MM.1S (cell line): ENCODE measurements at regions not wholly inside any gene's neighbourhood (a gene's known extent, or its start where the extent isn't known, plus 50 kb on each side); places are given as distances from the start of the nearest gene placed in this dataset.

Source experiments
- DNase-seq: peaks from one replicate; pipeline ENCODE4 v3.0.0-alpha.2; 2015
- H2AFZ ChIP-seq: fragments of 300-600 bp; sonication (generic); 2 replicates; pipeline ENCODE4 v1.6.0; 2016; ENCODE audit warnings: antibody characterized with exemption, low read length
- H3F3A ChIP-seq: fragments of 300-600 bp; sonication (generic); 2 replicates; pipeline ENCODE4 v1.6.1; 2016; ENCODE audit warnings: mild to moderate bottlenecking, antibody characterized with exemption, low read length, moderate library complexity, mixed read lengths; ENCODE audit not compliant: insufficient read depth
- H3K27ac ChIP-seq: fragments of 300-600 bp; sonication (generic); 2 replicates; pipeline ENCODE4 v1.5.1; 2016; ENCODE audit warnings: mild to moderate bottlenecking, low read length
- H3K27me3 ChIP-seq: fragments of 300-600 bp; sonication (generic); replicated peaks from 2 replicates; pipeline ENCODE4 v1.6.0; 2016; ENCODE audit warnings: low read length; ENCODE audit not compliant: insufficient read depth
- H3K36me3 ChIP-seq: fragments of 300-600 bp; sonication (generic); replicated peaks from 2 replicates; pipeline ENCODE4 v1.6.1; 2016; ENCODE audit warnings: mild to moderate bottlenecking, low read length, mixed read lengths; ENCODE audit not compliant: insufficient read depth
- H3K4me1 ChIP-seq: fragments of 300-600 bp; sonication (generic); 2 replicates; pipeline ENCODE4 v1.6.1; 2016; ENCODE audit warnings: low read length, mixed read lengths
- H3K4me2 ChIP-seq: fragments of 300-600 bp; sonication (generic); 2 replicates; pipeline ENCODE4 v1.6.0; 2016; ENCODE audit warnings: low read depth, low read length
- H3K4me3 ChIP-seq: fragments of 300-600 bp; sonication (generic); 2 replicates; pipeline ENCODE4 v1.5.1; 2016; ENCODE audit warnings: low read length, mixed read lengths
- H3K79me2 ChIP-seq: fragments of 300-600 bp; sonication (generic); 2 replicates; pipeline ENCODE4 v1.6.1; 2016; ENCODE audit warnings: mixed run types, low read length, mixed read lengths
- H3K9ac ChIP-seq: fragments of 300-600 bp; sonication (generic); 2 replicates; pipeline ENCODE4 v1.6.1; 2016; ENCODE audit warnings: low read length, mixed read lengths
- H3K9me2 ChIP-seq: fragments of 300-600 bp; sonication (generic); replicated peaks from 2 replicates; pipeline ENCODE4 v1.6.1; 2016; ENCODE audit warnings: mild to moderate bottlenecking, low read length, mixed read lengths; ENCODE audit not compliant: insufficient read depth
- H3K9me3 ChIP-seq: fragments of 300-600 bp; sonication (generic); replicated peaks from 2 replicates; pipeline ENCODE4 v1.6.1; 2016; ENCODE audit warnings: mild to moderate bottlenecking, low read length, mixed read lengths; ENCODE audit not compliant: insufficient read depth
- H4K20me1 ChIP-seq: fragments of 300-600 bp; sonication (generic); 2 replicates; pipeline ENCODE4 v1.6.1; 2016; ENCODE audit warnings: mild to moderate bottlenecking, low read length, moderate library complexity, mixed read lengths; ENCODE audit not compliant: insufficient read depth
- CTCF ChIP-seq: fragments of 300-600 bp; sonication (generic); IDR thresholded peaks from 2 replicates; pipeline ENCODE4 v1.5.1; 2016; ENCODE audit warnings: antibody characterized with exemption, low read length, mixed read lengths
- EZH2 ChIP-seq: fragments of 300-600 bp; sonication (generic); optimal IDR thresholded peaks from 2 replicates; pipeline ENCODE3; 2017; ENCODE audit warnings: low read depth, mild to moderate bottlenecking, antibody characterized with exemption, low read length, mixed read lengths
- EZH2phosphoT487 ChIP-seq: fragments of 300-600 bp; sonication (generic); IDR thresholded peaks from 2 replicates; pipeline ENCODE4 v1.6.1; 2018; ENCODE audit warnings: antibody characterized with exemption, low read length

- no peaks in the 10 kb centered on the region for H3K9me2 ChIP-seq
- DNase-seq = no peak
- H3K9me3 ChIP-seq = no peaks in the 10 kb centered on the region
- H3K4me2 ChIP-seq = no peak overlapping the region
- H2AFZ ChIP-seq = no peak overlapping the region
- no peak overlapping the region for H3K9ac ChIP-seq
- no peaks in the 10 kb centered on the region for H3K4me1 ChIP-seq
- no peaks in the 10 kb centered on the region for H3K36me3 ChIP-seq
- TF ChIP-seq CTCF (no peak), EZH2phosphoT487 (no peak), EZH2 (no peak)
- H3K79me2 ChIP-seq = no peaks in the 10 kb centered on the region
- H3K4me3 ChIP-seq = no peak overlapping the region
- no peaks in the 10 kb centered on the region for H3F3A ChIP-seq
- H3K27me3 ChIP-seq = no peaks in the 10 kb centered on the region
- H4K20me1 ChIP-seq = no peaks in the 10 kb centered on the region
- H3K27ac ChIP-seq = no peak overlapping the region
These were observed 302.4 kb downstream of the SMARCA2 start for GRCh38 chr9:2317591-2317990.

- no peaks in the 10 kb centered on the region for H3K36me3 ChIP-seq
- no peak overlapping the region for H3K4me3 ChIP-seq
- no peaks in the 10 kb centered on the region for H3K9me3 ChIP-seq
- no peaks in the 10 kb centered on the region for H4K20me1 ChIP-seq
- no peak overlapping the region for H3K4me2 ChIP-seq
- no peak for DNase-seq
- no peaks in the 10 kb centered on the region for H3F3A ChIP-seq
- no peaks in the 10 kb centered on the region for H3K27me3 ChIP-seq
- H3K27ac ChIP-seq = no peak overlapping the region
- no peaks in the 10 kb centered on the region for H3K4me1 ChIP-seq
- H3K9me2 ChIP-seq = no peaks in the 10 kb centered on the region
- TF ChIP-seq CTCF = no peak
- no peak for TF ChIP-seq EZH2phosphoT487
- TF ChIP-seq EZH2 = no peak
- H3K9ac ChIP-seq = no peak overlapping the region
- no peak overlapping the region for H2AFZ ChIP-seq
- H3K79me2 ChIP-seq = no peaks in the 10 kb centered on the region
These were observed 302.2 kb upstream of the VLDLR start for GRCh38 chr9:2319421-2319820.

GRCh38 chr9:2320114-2320513 lies 301.5 kb upstream of the VLDLR start:
- H3K4me3 ChIP-seq = no peak overlapping the region
- H3K4me1 ChIP-seq = no peaks in the 10 kb centered on the region
- no peaks in the 10 kb centered on the region for H4K20me1 ChIP-seq
- TF ChIP-seq CTCF (no peak), EZH2phosphoT487 (no peak), EZH2 (no peak)
- H3K9me3 ChIP-seq = no peaks in the 10 kb centered on the region
- no peak overlapping the region for H3K9ac ChIP-seq
- H3K27me3 ChIP-seq = no peaks in the 10 kb centered on the region
- H3F3A ChIP-seq = no peaks in the 10 kb centered on the region
- H3K79me2 ChIP-seq = no peaks in the 10 kb centered on the region
- no peak overlapping the region for H2AFZ ChIP-seq
- H3K9me2 ChIP-seq = no peaks in the 10 kb centered on the region
- no peaks in the 10 kb centered on the region for H3K36me3 ChIP-seq
- no peak overlapping the region for H3K27ac ChIP-seq
- DNase-seq = no peak
- H3K4me2 ChIP-seq = no peak overlapping the region
